CD4-positive, alpha-beta T cell treated with Interleukin-6 at 100 ng/mL for 8 hours (primary cell): ENCODE measurements at regions not wholly inside any gene's neighbourhood (a gene's known extent, or its start where the extent isn't known, plus 50 kb on each side); places are given as distances from the start of the nearest gene placed in this dataset.
"Not testable (repeated sequence)": the region's sequence is repeated elsewhere in the genome, so short reads cannot be mapped to it uniquely, and the experiment has no call there.

Source experiments
- DNase-seq: peaks from one replicate; pipeline ENCODE4 v3.0.0-alpha.2; 2020; ENCODE audit warnings: mixed read lengths, low spot score

GRCh38 chr1:83239568-83239967 is 759.4 kb downstream of the TTLL7 start:
- DNase-seq, result not testable (repeated sequence)

- DNase-seq, result not testable (repeated sequence)
These were observed 760.3 kb downstream of the TTLL7 start for GRCh38 chr1:83238654-83239053.

GRCh38 chr1:83219788-83220187 is 779.1 kb downstream of the TTLL7 start:
- not testable (repeated sequence) for DNase-seq

GRCh38 chr1:83218036-83218716 is 780.8 kb downstream of the TTLL7 start:
- DNase-seq, result not testable (repeated sequence)

- DNase-seq, result not testable (repeated sequence)
These were observed 784.6 kb downstream of the TTLL7 start for GRCh38 chr1:83214317-83214716.

- not testable (repeated sequence) for DNase-seq
These were observed 785.3 kb downstream of the TTLL7 start for GRCh38 chr1:83213648-83214047.

GRCh38 chr1:83212033-83212432 is 786.9 kb downstream of the TTLL7 start:
- DNase-seq, result not testable (repeated sequence)

GRCh38 chr1:83208540-83208939 is 790.4 kb downstream of the TTLL7 start:
- not testable (repeated sequence) for DNase-seq

- not testable (repeated sequence) for DNase-seq
These were observed 804.3 kb downstream of the TTLL7 start for GRCh38 chr1:83194610-83195009.

GRCh38 chr1:83182033-83182728 is 816.8 kb downstream of the TTLL7 start:
- not testable (repeated sequence) for DNase-seq

- not testable (repeated sequence) for DNase-seq
These were observed 818.3 kb downstream of the TTLL7 start for GRCh38 chr1:83180621-83181020.

GRCh38 chr1:83167634-83168033 is 831.3 kb downstream of the TTLL7 start:
- not testable (repeated sequence) for DNase-seq

GRCh38 chr1:83163879-83164475 is 835.0 kb downstream of the TTLL7 start:
- DNase-seq, result not testable (repeated sequence)

- DNase-seq, result not testable (repeated sequence)
These were observed 840.0 kb downstream of the TTLL7 start for GRCh38 chr1:83158924-83159323.

- not testable (repeated sequence) for DNase-seq
These were observed 844.6 kb downstream of the TTLL7 start for GRCh38 chr1:83154306-83154705.

GRCh38 chr1:83151167-83151898 is 847.6 kb downstream of the TTLL7 start:
- DNase-seq, result not testable (repeated sequence)

- not testable (repeated sequence) for DNase-seq
These were observed 848.5 kb downstream of the TTLL7 start for GRCh38 chr1:83150479-83150878.

- DNase-seq, result not testable (repeated sequence)
These were observed 853.1 kb downstream of the TTLL7 start for GRCh38 chr1:83145820-83146219.

GRCh38 chr1:83142802-83143201 is 856.1 kb downstream of the TTLL7 start:
- DNase-seq, result not testable (repeated sequence)

GRCh38 chr1:83135524-83136157 is 863.3 kb downstream of the TTLL7 start:
- DNase-seq, result not testable (repeated sequence)

- DNase-seq, result not testable (repeated sequence)
These were observed 864.5 kb downstream of the TTLL7 start for GRCh38 chr1:83134322-83135014.
